Bronchial epithelial cell (primary cell): ENCODE measurements at regions not wholly inside any gene's neighbourhood (a gene's known extent, or its start where the extent isn't known, plus 50 kb on each side); places are given as distances from the start of the nearest gene placed in this dataset.
A peak's percentile ranks its signal among the peaks of the same experiment; 100 is the strongest.
"Not testable (repeated sequence)": the region's sequence is repeated elsewhere in the genome, so short reads cannot be mapped to it uniquely, and the experiment has no call there.

ENCODE experiments used
- DNase-seq: peaks from one replicate; pipeline ENCODE4 v3.0.0-alpha.2; 2010; ENCODE audit warnings: low read depth
- FAIRE-seq: peaks from 2 replicates; lab custom pipeline; 2011; peaks lifted over from hg19 to GRCh38; lab: Jason Lieb, UNC
- H3K27me3 ChIP-seq: 2 replicates; pipeline ENCODE4 v1.5.1; 2011; ENCODE audit warnings: low read length; ENCODE audit not compliant: control insufficient read depth, insufficient read depth
- H3K36me3 ChIP-seq: 2 replicates; pipeline ENCODE4 v1.5.1; 2011; ENCODE audit warnings: low read length; ENCODE audit not compliant: control insufficient read depth, insufficient read depth
- H3K4me3 ChIP-seq: 2 replicates; pipeline ENCODE4 v1.5.1; 2011; ENCODE audit warnings: mild to moderate bottlenecking, low read depth, low read length, control low read depth
- CTCF ChIP-seq: IDR thresholded peaks from 2 replicates; pipeline ENCODE4 v1.5.1; 2011; ENCODE audit warnings: mild to moderate bottlenecking, moderate library complexity, low read length, control low read depth, inconsistent platforms; ENCODE audit not compliant: insufficient read depth, severe bottlenecking

- DNase-seq, result no peak
- H3K4me3 ChIP-seq, result no peak overlapping the region
- TF ChIP-seq CTCF, result no peak
- FAIRE-seq, result no peak
- H3K27me3 ChIP-seq, result no peaks in the 10 kb centered on the region
- H3K36me3 ChIP-seq, result no peaks in the 10 kb centered on the region
Measured at GRCh38 chr18:63062246-63062645, 257.3 kb downstream of the BCL2 start.

GRCh38 chr18:63061303-63061702 lies 258.3 kb downstream of the BCL2 start:
- DNase-seq, result no peak
- no peak overlapping the region for H3K4me3 ChIP-seq
- FAIRE-seq, result no peak

GRCh38 chr18:63058521-63058920 lies 261.0 kb downstream of the BCL2 start:
- Histone ChIP-seq H3K36me3 (no peaks in the 10 kb centered on the region), H3K4me3 (no peak overlapping the region), H3K27me3 (no peaks in the 10 kb centered on the region)
- no peak for TF ChIP-seq CTCF
- no peak for DNase-seq
- no peak for FAIRE-seq

More at GRCh38 chr18:63061303-63061702, 258.3 kb downstream of the BCL2 start:
- TF ChIP-seq CTCF, result no peak
- Histone ChIP-seq H3K27me3 (no peaks in the 10 kb centered on the region), H3K36me3 (no peaks in the 10 kb centered on the region)

- TF ChIP-seq CTCF, result no peak
- no peaks in the 10 kb centered on the region for H3K27me3 ChIP-seq
- no peak overlapping the region for H3K4me3 ChIP-seq
- FAIRE-seq (no peak), DNase-seq (no peak)
- no peaks in the 10 kb centered on the region for H3K36me3 ChIP-seq
Measured at GRCh38 chr18:63057707-63058106, 261.9 kb downstream of the BCL2 start.

- Histone ChIP-seq H3K36me3 (no peaks in the 10 kb centered on the region), H3K27me3 (no peaks in the 10 kb centered on the region), H3K4me3 (no peak overlapping the region)
- no peak for DNase-seq
- TF ChIP-seq CTCF, result no peak
- FAIRE-seq, result no peak
Measured at GRCh38 chr18:63054901-63055584, 264.5 kb downstream of the BCL2 start.

- Histone ChIP-seq H3K27me3 (no peaks in the 10 kb centered on the region), H3K4me3 (no peak overlapping the region), H3K36me3 (no peaks in the 10 kb centered on the region)
- FAIRE-seq (no peak), DNase-seq (peak; percentile 35)
- no peak for TF ChIP-seq CTCF
Measured at GRCh38 chr18:63051928-63052327, 267.6 kb downstream of the BCL2 start.

- not testable (repeated sequence) for FAIRE-seq, DNase-seq, H3K36me3 ChIP-seq, H3K4me3 ChIP-seq, H3K27me3 ChIP-seq
Measured at GRCh38 chr18:63050667-63051395, 268.7 kb downstream of the BCL2 start.
